Liver (tissue), 6 donors: ENCODE measurements at regions not wholly inside any gene's neighbourhood (a gene's known extent, or its start where the extent isn't known, plus 50 kb on each side); places are given as distances from the start of the nearest gene placed in this dataset.
"Not testable (repeated sequence)": the region's sequence is repeated elsewhere in the genome, so short reads cannot be mapped to it uniquely, and the experiment has no call there.

Experiments
- DNase-seq: peaks from one replicate; pipeline ENCODE4 v3.0.0-alpha.2; 2017; ENCODE audit warnings: low spot score
- H3K27ac ChIP-seq, 2 donors: one replicate each; pipeline ENCODE4 v1.7.0; 2013; ENCODE audit warnings: inconsistent platforms in 2 of 2, low read length in 2 of 2, control low read depth in 1 of 2, low read depth in 1 of 2, mild to moderate bottlenecking in 1 of 2
- H3K27me3 ChIP-seq, 4 donors: one replicate each; pipeline versions ENCODE4 v1.6.1 to v1.7.0; 2013; ENCODE audit warnings: low read length in 3 of 4, inconsistent platforms in 1 of 4, mild to moderate bottlenecking in 1 of 4, moderate library complexity in 1 of 4; ENCODE audit not compliant: control insufficient read depth in 4 of 4, insufficient read depth in 4 of 4
- H3K36me3 ChIP-seq, 4 donors: one replicate each; pipeline versions ENCODE4 v1.6.1 to v1.7.0; 2013; ENCODE audit warnings: low read length in 3 of 4, mild to moderate bottlenecking in 3 of 4, low read depth in 1 of 4, moderate library complexity in 1 of 4; ENCODE audit not compliant: control insufficient read depth in 4 of 4, insufficient read depth in 3 of 4
- H3K4me1 ChIP-seq, 4 donors: one replicate each; pipeline versions ENCODE4 v1.6.1 to v1.7.0; 2013; ENCODE audit warnings: low read length in 3 of 4, mild to moderate bottlenecking in 3 of 4, moderate library complexity in 1 of 4; ENCODE audit not compliant: control insufficient read depth in 4 of 4, insufficient read depth in 4 of 4
- H3K4me3 ChIP-seq, 3 donors: one replicate each; pipeline versions ENCODE4 v1.6.1 to v1.7.0; 2013; ENCODE audit warnings: low read length in 3 of 3, control low read depth in 1 of 3, low read depth in 1 of 3, mild to moderate bottlenecking in 1 of 3
- H3K9ac ChIP-seq, 2 donors: one replicate each; pipeline ENCODE4 v1.7.0; 2013; ENCODE audit warnings: low read length in 2 of 2, mild to moderate bottlenecking in 2 of 2, moderate library complexity in 2 of 2, control low read depth in 1 of 2, low read depth in 1 of 2
- H3K9me3 ChIP-seq, 4 donors: one replicate each; pipeline versions ENCODE4 v1.6.1 to v1.7.0; 2013; ENCODE audit warnings: low read length in 3 of 4; ENCODE audit not compliant: control insufficient read depth in 4 of 4
- WGBS: extraction: QIAGEN DNeasy Blood & Tissue Kit; methylation state at CpG from one replicate; pipeline ENCODE4 v1.1.7; 2013; 5-methylcytosine and 5-hydroxymethylcytosine counted together
- donor health status: healthy.
- donor health status: healthy.
- donor health status: healthy.

GRCh38 chr2:91749665-91750064 is 3058.2 kb downstream of the RPIA start:
- 65% methylated on average over 9 of the region's 12 CpGs for WGBS
- H3K9me3 ChIP-seq, H3K27ac ChIP-seq, H3K27me3 ChIP-seq, DNase-seq, H3K36me3 ChIP-seq, H3K4me3 ChIP-seq, H3K9ac ChIP-seq, H3K4me1 ChIP-seq: not testable (repeated sequence)

- not testable (repeated sequence) for H3K9ac ChIP-seq, DNase-seq, H3K36me3 ChIP-seq, H3K4me1 ChIP-seq, H3K27ac ChIP-seq, H3K4me3 ChIP-seq, H3K9me3 ChIP-seq, H3K27me3 ChIP-seq
- 25% methylated on average over 4 of the region's 5 CpGs for WGBS
Observed at GRCh38 chr2:91759361-91759941, 3068.0 kb downstream of the RPIA start.

GRCh38 chr2:91760672-91761071 is 3069.2 kb downstream of the RPIA start:
- H3K36me3 ChIP-seq, H3K27ac ChIP-seq, H3K27me3 ChIP-seq, H3K4me1 ChIP-seq, H3K4me3 ChIP-seq, H3K9ac ChIP-seq, DNase-seq, H3K9me3 ChIP-seq: not testable (repeated sequence)
- 60% methylated on average over 5 of the region's 5 CpGs for WGBS

- H3K9me3 ChIP-seq, H3K27ac ChIP-seq, DNase-seq, H3K4me3 ChIP-seq, H3K27me3 ChIP-seq, H3K36me3 ChIP-seq, H3K9ac ChIP-seq, H3K4me1 ChIP-seq: not testable (repeated sequence)
- WGBS, result 93% methylated on average over 3 of the region's 6 CpGs
Observed at GRCh38 chr2:91762312-91762711, 3070.8 kb downstream of the RPIA start.

- H3K9ac ChIP-seq, H3K4me1 ChIP-seq, H3K27ac ChIP-seq, H3K27me3 ChIP-seq, DNase-seq, H3K4me3 ChIP-seq, H3K9me3 ChIP-seq, H3K36me3 ChIP-seq: not testable (repeated sequence)
- WGBS, result 65% methylated on average over 4 of the region's 4 CpGs
Observed at GRCh38 chr2:91763710-91764109, 3072.2 kb downstream of the RPIA start.

GRCh38 chr2:91764581-91765002 is 3073.1 kb downstream of the RPIA start:
- WGBS, result 44% methylated on average over 5 of the region's 5 CpGs
- not testable (repeated sequence) for H3K4me3 ChIP-seq, H3K27me3 ChIP-seq, H3K4me1 ChIP-seq, H3K27ac ChIP-seq, H3K36me3 ChIP-seq, H3K9ac ChIP-seq, DNase-seq, H3K9me3 ChIP-seq

- not testable (repeated sequence) for H3K36me3 ChIP-seq, H3K9ac ChIP-seq, H3K27ac ChIP-seq, DNase-seq, H3K27me3 ChIP-seq, H3K4me3 ChIP-seq, H3K9me3 ChIP-seq, H3K4me1 ChIP-seq
- WGBS, result 89% methylated on average over 5 of the region's 7 CpGs
Observed at GRCh38 chr2:91765018-91765754, 3073.7 kb downstream of the RPIA start.
